ENCODE measurements at regions not wholly inside any gene's neighbourhood (a gene's known extent, or its start where the extent isn't known, plus 50 kb on each side); places are given as distances from the start of the nearest gene placed in this dataset.

DNA sequence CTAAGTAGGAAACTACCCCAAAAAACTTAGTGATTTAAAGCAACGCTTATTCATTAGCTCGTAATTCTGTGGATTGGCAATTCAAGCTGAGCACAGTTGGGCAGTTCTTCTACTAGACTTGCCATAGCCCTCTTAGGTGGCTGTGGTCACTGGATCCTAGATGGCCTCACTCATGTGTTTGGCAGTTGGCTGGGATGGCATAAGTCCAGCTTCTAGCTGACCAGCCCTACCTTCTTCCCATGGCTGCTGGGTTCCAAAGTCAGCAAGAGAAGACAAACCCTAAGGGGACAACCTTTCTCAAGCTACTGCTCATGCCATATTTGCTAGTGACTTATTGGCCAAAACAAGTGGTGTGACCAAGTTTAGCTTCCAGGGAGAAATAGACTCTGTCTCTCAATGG lies 95.3 kb downstream of the COPS8 start:
- TF ChIP-seq, protein P1, sequence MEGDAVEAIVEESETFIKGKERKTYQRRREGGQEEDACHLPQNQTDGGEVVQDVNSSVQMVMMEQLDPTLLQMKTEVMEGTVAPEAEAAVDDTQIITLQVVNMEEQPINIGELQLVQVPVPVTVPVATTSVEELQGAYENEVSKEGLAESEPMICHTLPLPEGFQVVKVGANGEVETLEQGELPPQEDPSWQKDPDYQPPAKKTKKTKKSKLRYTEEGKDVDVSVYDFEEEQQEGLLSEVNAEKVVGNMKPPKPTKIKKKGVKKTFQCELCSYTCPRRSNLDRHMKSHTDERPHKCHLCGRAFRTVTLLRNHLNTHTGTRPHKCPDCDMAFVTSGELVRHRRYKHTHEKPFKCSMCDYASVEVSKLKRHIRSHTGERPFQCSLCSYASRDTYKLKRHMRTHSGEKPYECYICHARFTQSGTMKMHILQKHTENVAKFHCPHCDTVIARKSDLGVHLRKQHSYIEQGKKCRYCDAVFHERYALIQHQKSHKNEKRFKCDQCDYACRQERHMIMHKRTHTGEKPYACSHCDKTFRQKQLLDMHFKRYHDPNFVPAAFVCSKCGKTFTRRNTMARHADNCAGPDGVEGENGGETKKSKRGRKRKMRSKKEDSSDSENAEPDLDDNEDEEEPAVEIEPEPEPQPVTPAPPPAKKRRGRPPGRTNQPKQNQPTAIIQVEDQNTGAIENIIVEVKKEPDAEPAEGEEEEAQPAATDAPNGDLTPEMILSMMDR (IDR thresholded peaks at IDR 0.05; ENCODE audit: low read depth, low read length, missing control alignments): no peak
- Histone ChIP-seq H3K27me3 (replicated peaks) (no peaks in the 10 kb centered on the region), H3K27ac (no peak overlapping the region), H3K4me3 (ENCODE audit: low read depth, low read length) (no peak overlapping the region), H3K36me3 (replicated peaks) (no peaks in the 10 kb centered on the region)
- in situ Hi-C loops (cut with HindIII; ENCODE audit: low pct_ligation_motif_present, low sequenced_read_pairs): no loop called here
- no peak for DNase-seq

- H3K36me3 ChIP-seq (replicated peaks): no peaks in the 10 kb centered on the region
- TF ChIP-seq, protein P1 (IDR thresholded peaks at IDR 0.05; ENCODE audit: low read depth, low read length, missing control alignments): no peak
- no peaks in the 10 kb centered on the region for H3K27me3 ChIP-seq (replicated peaks)
- in situ Hi-C loops (cut with HindIII; ENCODE audit: low pct_ligation_motif_present, low sequenced_read_pairs): no loop called here
- no peak overlapping the region for H3K4me3 ChIP-seq (ENCODE audit: low read depth, low read length)
- DNase-seq: peak; percentile 92
- peak overlapping the region; percentile 68 for H3K27ac ChIP-seq
Measured at GRCh38 chr2:237181844-237182243, 96.2 kb downstream of the COPS8 start.

DNA sequence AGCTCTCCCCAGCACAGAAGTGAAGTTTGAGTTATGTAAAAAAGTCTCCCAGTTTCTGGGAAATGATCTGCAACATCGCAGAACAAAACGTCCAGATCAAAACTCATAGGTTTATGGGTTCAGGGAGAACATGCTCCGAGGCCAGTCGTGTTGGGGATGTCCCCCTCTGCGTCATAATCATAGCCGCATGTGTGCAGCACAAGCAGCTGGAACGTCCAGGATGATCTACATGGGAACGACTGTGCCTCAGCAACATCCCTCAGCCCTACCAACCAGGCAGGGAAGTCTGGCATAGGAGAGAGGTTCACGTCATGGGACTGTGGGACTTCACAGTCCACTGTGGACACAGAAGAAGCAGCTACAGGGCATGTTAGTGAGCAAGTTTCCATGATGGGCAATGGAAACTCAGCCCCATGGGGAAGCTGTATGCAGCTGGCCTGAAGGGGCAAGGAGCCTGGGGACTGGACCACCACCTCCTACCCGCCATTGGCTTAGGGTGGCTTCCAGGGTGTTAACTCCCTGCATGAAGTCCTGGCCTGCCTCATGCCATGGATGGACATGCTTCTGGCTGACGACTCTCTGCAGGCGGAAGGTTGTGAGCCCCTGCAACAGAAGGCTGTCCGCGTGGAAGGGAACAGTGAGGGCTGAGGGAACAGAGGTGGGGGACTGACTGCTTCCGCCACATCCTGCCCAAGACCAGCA lies 96.9 kb downstream of the COPS8 start:
- H3K4me3 ChIP-seq (ENCODE audit: low read depth, low read length): no peak overlapping the region
- TF ChIP-seq, protein P1 (IDR thresholded peaks at IDR 0.05; ENCODE audit: low read depth, low read length, missing control alignments): no peak
- H3K36me3 ChIP-seq (replicated peaks): no peaks in the 10 kb centered on the region
- H3K27ac ChIP-seq: peak overlapping the region; percentile 68
- in situ Hi-C loops (cut with HindIII; ENCODE audit: low pct_ligation_motif_present, low sequenced_read_pairs): no loop called here
- no peaks in the 10 kb centered on the region for H3K27me3 ChIP-seq (replicated peaks)
- DNase-seq: no peak

DNA sequence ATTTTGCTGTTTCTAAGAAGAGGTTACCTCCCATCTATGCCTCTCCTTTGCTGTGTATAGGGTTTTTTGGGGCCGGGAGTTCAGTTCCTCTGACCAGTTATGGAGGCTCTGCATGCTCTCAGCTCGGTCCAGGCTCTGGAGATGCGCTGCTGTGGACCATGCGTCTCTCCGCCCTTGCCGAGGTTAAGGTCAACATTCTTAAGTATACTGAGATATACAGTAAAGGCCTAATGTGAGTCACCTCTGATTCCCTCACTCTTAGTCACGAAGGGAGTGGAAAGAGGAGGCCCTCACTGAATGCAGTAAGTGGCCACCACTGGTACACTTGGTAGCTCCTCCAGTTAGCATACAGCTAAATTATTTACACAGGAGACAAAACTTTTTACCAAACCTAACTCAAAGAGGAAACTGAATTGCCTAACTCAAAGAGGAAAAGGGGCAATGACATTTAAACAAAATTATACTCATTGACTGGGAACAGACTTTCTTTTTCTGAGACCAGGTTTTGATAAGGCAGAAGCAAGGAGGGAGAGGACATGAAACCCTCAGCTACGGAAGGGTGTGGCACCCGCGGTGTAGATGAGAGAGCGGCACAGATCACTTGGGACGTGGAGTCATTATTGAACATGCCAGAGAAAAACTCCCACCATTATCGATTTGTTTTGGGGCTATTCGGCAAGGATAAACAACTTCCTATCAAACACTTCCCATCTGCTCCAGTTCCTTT lies 98.7 kb downstream of the COPS8 start:
- Histone ChIP-seq H3K27ac (peak overlapping the region; percentile 6), H3K4me3 (ENCODE audit: low read depth, low read length) (no peak overlapping the region), H3K27me3 (replicated peaks) (no peaks in the 10 kb centered on the region), H3K36me3 (replicated peaks) (no peaks in the 10 kb centered on the region)
- DNase-seq: peak; percentile 84
- in situ Hi-C loops (cut with HindIII; ENCODE audit: low pct_ligation_motif_present, low sequenced_read_pairs): no loop called here
- TF ChIP-seq, protein P1 (IDR thresholded peaks at IDR 0.05; ENCODE audit: low read depth, low read length, missing control alignments): no peak

DNA sequence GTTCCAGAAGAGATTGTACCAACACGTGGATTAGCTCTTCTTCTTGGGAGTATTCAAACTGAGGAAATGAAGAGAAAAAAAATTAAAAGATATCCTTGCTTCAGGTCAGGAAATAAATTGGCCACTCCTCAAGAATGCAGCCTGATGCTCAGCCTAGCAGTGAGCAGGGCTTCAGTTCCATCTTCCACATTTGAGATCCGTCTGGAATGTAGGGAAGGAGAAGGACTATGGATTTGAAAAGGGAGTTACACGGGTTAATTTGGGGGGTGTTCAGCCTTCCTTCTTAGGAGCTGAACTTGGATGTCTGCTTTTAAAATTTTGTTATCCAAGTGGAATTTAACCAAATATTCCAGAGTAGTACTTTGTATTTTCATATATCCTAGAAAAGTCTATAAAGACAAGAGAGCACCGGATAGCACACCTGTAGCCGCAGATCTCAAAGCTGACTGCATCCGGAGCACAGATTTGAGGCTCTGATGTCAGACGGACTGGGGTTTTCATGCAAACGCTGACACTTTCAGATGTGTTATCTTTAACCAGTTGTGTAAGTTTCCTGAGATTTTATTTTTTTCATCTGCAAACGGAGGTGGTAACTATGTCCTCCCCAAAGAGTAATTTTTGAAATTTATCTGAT lies 99.3 kb downstream of the COPS8 start:
- Histone ChIP-seq H3K27me3 (replicated peaks) (no peaks in the 10 kb centered on the region), H3K36me3 (replicated peaks) (no peaks in the 10 kb centered on the region), H3K4me3 (ENCODE audit: low read depth, low read length) (no peak overlapping the region), H3K27ac (no peak overlapping the region)
- no peak for DNase-seq
- TF ChIP-seq, protein P1 (IDR thresholded peaks at IDR 0.05; ENCODE audit: low read depth, low read length, missing control alignments): no peak
- in situ Hi-C loops (cut with HindIII; ENCODE audit: low pct_ligation_motif_present, low sequenced_read_pairs): no loop called here
